ENCODE measurements at regions not wholly inside any gene's neighbourhood (a gene's known extent, or its start where the extent isn't known, plus 50 kb on each side); places are given as distances from the start of the nearest gene placed in this dataset.

DNA sequence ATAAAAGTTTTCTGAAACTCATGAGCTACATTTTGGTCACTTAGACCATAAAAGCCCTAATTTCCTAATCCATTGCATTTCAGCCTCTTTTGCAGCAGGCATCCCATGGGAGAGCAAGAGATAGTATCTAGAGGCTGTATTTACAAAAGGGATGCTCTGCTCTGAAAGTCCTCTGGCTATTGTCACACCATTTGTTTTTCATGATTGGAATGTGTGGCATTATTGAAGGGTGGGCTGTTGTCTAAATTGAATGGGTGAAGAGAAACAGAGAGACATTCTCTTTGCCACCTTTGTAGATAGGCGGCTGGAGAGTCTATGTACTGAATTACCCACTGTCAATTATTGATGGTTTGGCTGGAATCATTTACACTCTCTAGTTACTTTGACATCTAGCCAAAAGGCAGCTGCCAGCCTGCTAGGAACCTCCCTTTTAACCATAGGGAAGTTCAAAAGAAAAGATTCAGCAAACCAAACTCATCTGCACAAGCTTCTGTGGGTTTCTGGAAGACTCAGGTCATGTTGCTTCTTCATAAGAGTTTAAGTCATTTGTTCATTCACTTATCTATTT lies 89.8 kb upstream of the RARB start:
- no peak for ATAC-seq (ENCODE audit: low FRiP score)
- DNase-seq (ENCODE audit: low spot score) = no peak
- TF ChIP-seq, protein P1, sequence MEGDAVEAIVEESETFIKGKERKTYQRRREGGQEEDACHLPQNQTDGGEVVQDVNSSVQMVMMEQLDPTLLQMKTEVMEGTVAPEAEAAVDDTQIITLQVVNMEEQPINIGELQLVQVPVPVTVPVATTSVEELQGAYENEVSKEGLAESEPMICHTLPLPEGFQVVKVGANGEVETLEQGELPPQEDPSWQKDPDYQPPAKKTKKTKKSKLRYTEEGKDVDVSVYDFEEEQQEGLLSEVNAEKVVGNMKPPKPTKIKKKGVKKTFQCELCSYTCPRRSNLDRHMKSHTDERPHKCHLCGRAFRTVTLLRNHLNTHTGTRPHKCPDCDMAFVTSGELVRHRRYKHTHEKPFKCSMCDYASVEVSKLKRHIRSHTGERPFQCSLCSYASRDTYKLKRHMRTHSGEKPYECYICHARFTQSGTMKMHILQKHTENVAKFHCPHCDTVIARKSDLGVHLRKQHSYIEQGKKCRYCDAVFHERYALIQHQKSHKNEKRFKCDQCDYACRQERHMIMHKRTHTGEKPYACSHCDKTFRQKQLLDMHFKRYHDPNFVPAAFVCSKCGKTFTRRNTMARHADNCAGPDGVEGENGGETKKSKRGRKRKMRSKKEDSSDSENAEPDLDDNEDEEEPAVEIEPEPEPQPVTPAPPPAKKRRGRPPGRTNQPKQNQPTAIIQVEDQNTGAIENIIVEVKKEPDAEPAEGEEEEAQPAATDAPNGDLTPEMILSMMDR (IDR thresholded peaks at IDR 0.05) = no peak

DNA sequence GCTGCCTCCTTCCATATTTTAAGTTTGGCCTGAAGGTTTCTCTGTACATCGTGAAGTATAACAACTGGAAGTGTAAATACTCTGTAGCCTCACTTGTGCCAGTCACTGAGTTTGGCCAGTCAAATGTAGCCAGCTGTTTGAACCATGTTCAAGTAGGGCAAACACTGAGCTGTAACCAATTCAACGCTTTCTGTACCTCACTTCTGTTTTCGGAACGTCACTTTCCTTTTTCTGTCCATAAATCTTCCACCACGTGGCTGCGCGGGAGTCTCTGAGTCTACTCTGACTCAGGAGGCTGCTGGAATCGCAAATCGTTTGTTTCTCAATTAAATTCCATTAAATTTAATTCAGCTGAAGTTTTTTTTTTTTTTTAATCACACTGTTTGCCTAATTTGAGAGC lies 88.8 kb upstream of the RARB start:
- DNase-seq (ENCODE audit: low spot score) (no peak), ATAC-seq (ENCODE audit: low FRiP score) (no peak)
- TF ChIP-seq, protein P1 (IDR thresholded peaks at IDR 0.05) = no peak

DNA sequence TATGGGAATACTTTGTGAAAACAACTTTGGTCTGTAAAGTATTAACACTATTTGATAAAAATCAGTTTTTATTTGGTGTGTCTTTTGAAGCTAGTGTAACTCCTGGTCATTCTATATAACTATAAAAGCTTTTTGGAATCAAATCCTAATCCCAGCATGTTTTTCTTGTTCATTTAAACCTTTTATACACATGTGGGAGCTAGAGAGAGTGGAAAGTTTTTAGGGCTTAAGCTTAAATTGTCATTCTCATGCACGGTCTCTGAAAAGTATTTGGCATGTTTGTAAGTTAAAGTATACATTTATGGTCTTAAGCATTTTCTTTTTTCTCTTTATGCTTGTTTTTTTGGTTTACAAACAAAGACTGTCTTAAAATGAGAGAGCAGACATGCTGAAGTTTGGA lies 83.4 kb upstream of the RARB start:
- DNase-seq (ENCODE audit: low spot score) (no peak), ATAC-seq (ENCODE audit: low FRiP score) (no peak)
- TF ChIP-seq, protein P1 (IDR thresholded peaks at IDR 0.05) = no peak

DNA sequence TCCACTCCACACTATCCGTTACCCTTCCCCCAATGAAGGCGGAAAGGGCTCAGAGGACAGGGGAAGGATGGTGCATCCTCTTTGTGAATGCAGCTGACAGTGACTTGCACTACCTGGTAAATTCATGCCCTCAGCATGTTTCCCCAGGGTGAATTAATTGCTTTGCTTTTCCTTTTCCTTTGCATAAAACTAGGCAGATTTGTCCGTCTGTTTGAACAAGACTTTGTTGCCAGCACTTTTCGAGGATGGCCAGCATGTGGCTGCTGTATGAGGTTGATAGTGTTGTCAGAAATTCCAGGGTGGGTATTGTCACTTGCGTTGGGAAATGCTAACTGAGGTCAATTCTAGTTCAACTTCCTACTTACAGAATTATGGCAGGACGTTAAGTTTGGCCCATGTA lies 79.0 kb upstream of the RARB start:
- ATAC-seq (ENCODE audit: low FRiP score) (no peak), DNase-seq (ENCODE audit: low spot score) (no peak)
- TF ChIP-seq, protein P1 (IDR thresholded peaks at IDR 0.05) = no peak

DNA sequence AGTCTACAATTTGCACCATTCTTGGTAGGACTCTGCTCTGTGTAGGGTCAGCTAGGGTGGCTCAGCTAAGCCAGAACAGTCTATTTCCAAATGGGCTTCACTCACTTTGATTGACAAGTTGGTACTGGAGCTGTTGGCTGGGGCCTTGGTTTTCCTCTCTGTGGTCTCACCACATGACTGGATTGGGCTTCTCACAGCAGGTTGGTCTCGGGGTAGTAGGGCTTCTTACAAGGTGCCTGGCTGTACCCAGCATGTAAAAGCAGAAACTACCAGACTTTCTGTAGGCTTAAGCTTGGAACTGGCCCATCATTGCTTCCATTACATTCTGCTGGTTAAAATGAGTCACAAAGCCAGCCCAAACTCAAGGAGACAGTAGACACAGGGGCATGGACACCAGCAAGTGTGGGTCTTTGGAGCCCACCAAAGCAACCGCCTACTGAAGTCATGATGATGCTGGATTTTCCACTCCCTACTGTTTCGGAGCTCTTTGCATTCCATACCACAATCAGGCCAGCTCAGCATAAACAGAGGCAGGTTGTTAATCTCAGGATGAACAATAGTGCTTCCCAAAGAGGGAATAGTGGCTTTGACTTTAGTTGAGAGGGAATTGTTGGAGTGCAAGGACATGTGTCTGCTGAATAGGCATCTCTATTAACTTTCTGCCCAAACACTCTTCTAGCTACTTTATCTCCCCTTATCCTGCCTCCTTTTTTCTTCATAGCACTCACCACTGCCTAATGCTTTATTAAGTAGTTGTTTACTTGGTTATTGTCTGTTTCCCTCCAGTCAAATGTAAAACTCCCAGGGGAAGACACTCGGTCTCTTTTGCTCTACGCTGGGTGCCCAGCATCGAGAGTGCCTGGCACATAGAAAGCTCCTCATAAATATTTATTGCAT lies 78.0 kb upstream of the RARB start:
- TF ChIP-seq, protein P1 (IDR thresholded peaks at IDR 0.05) = no peak

DNA sequence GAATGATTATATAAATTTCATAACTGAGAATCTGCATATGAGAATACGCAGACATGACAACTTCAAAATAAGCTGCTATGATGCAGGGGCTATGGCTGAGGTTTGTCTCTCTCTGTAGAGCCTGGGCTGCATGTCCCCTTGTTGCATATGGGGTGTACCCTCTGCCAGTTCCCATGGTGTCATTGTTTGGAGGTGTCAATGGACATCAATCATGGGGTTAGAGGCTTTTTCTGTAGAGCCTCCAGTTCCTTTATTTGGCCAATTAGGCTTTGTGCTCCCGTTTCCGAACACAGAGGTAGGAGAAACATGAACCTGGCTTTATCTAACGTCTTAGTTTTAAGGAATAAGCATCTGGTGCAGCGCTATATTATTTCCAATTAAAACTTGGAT lies 77.3 kb upstream of the RARB start:
- TF ChIP-seq, protein P1 (IDR thresholded peaks at IDR 0.05) = no peak
- no peak for DNase-seq (ENCODE audit: low spot score)
- ATAC-seq (ENCODE audit: low FRiP score) = no peak

More for the DNA sequence above, 78.0 kb upstream of the RARB start:
- DNase-seq (ENCODE audit: low spot score) (no peak), ATAC-seq (ENCODE audit: low FRiP score) (no peak)

DNA sequence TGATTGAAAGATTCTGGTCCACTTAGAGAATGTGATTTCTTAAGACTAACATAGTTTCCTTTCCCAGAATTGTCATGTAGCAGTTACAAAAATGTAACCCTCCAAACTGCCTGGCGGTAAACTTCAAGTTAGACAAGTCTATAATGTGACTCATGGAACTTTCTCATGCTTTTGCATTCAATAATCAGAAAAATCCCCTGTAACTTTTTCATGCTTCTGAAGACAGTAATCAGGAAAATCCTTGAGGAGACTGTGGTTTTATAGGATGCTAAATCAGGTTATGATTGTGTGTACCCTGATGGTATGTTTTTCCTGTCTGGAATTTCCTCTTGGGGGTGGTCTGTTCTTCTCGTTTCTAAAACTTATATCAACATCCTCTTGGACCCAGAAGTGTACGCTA lies 74.0 kb upstream of the RARB start:
- TF ChIP-seq, protein P1 (IDR thresholded peaks at IDR 0.05) = no peak
- ATAC-seq (ENCODE audit: low FRiP score) (no peak), DNase-seq (ENCODE audit: low spot score) (no peak)

All from omental fat pad (tissue), 3 donors.